ENCODE measurements at regions not wholly inside any gene's neighbourhood (a gene's known extent, or its start where the extent isn't known, plus 50 kb on each side); places are given as distances from the start of the nearest gene placed in this dataset.

GRCh38 chr12:124453419-124454351 lies 113.7 kb downstream of the NCOR2 start:
- Histone ChIP-seq H3K27ac (peak overlapping the region; percentile 80), H3K36me3 (peaks cover 29% of the 10 kb centered on the region), H3K4me1 (peaks cover 58% of the 10 kb centered on the region), H3K9me3 (no peaks in the 10 kb centered on the region), H3K4me3 (no peak overlapping the region), H3K27me3 (no peaks in the 10 kb centered on the region)
- intact Hi-C loops (cut with DNase I) = no loop called here
- peak; percentile 88 for DNase-seq
- no peak for TF ChIP-seq CTCF (IDR thresholded peaks at IDR 0.05)
- ATAC-seq = peak; percentile 79

GRCh38 chr12:124452576-124453331 lies 114.7 kb downstream of the NCOR2 start:
- Histone ChIP-seq H3K4me3 (no peak overlapping the region), H3K27ac (peak overlapping the region; percentile 80)
- DNase-seq = no peak

GRCh38 chr12:124451637-124452243 lies 115.7 kb downstream of the NCOR2 start:
- Histone ChIP-seq H3K27ac (no peak overlapping the region), H3K9me3 (no peaks in the 10 kb centered on the region), H3K4me3 (no peak overlapping the region), H3K4me1 (peaks cover 49% of the 10 kb centered on the region), H3K27me3 (no peaks in the 10 kb centered on the region), H3K36me3 (peaks cover 34% of the 10 kb centered on the region)
- no peak for ATAC-seq
- no peak for DNase-seq
- intact Hi-C loops (cut with DNase I) = no loop called here
- TF ChIP-seq CTCF (IDR thresholded peaks at IDR 0.05) = no peak

More at GRCh38 chr12:124452576-124453331, 114.7 kb downstream of the NCOR2 start:
- H3K27me3 ChIP-seq = no peaks in the 10 kb centered on the region
- H3K9me3 ChIP-seq = no peaks in the 10 kb centered on the region
- ATAC-seq = no peak
- H3K4me1 ChIP-seq = peaks cover 51% of the 10 kb centered on the region
- no peak for TF ChIP-seq CTCF (IDR thresholded peaks at IDR 0.05)
- H3K36me3 ChIP-seq = peaks cover 26% of the 10 kb centered on the region
- intact Hi-C loops (cut with DNase I) = no loop called here

GRCh38 chr12:124451016-124451415 lies 116.4 kb downstream of the NCOR2 start:
- Histone ChIP-seq H3K4me3 (no peak overlapping the region), H3K4me1 (peaks cover 44% of the 10 kb centered on the region), H3K9me3 (no peaks in the 10 kb centered on the region), H3K36me3 (peaks cover 35% of the 10 kb centered on the region), H3K27me3 (no peaks in the 10 kb centered on the region), H3K27ac (no peak overlapping the region)
- DNase-seq = no peak
- ATAC-seq = no peak
- intact Hi-C loops (cut with DNase I) = no loop called here
- no peak for TF ChIP-seq CTCF (IDR thresholded peaks at IDR 0.05)

GRCh38 chr12:124450376-124450750 lies 117.0 kb downstream of the NCOR2 start:
- peaks cover 38% of the 10 kb centered on the region for H3K4me1 ChIP-seq
- H3K27me3 ChIP-seq = no peaks in the 10 kb centered on the region
- H3K27ac ChIP-seq = no peak overlapping the region
- no peak for TF ChIP-seq CTCF (IDR thresholded peaks at IDR 0.05)
- no peaks in the 10 kb centered on the region for H3K9me3 ChIP-seq
- no peak for DNase-seq
- intact Hi-C loops (cut with DNase I) = no loop called here
- H3K4me3 ChIP-seq = no peak overlapping the region
- no peak for ATAC-seq
- H3K36me3 ChIP-seq = peaks cover 35% of the 10 kb centered on the region
